Dendritic cell treated with granulocyte-macrophage colony-stimulating factor and Interleukin-4, amounts not matched to agents 40 ng/mL and 50 ng/mL, for 4 days (primary cell): ENCODE measurements at regions not wholly inside any gene's neighbourhood (a gene's known extent, or its start where the extent isn't known, plus 50 kb on each side); places are given as distances from the start of the nearest gene placed in this dataset.

Experiments used
- H3K27ac Mint-ChIP-seq: one replicate; pipeline ENCODE4 v1.8.0; 2022; ENCODE audit warnings: mild to moderate bottlenecking, mixed read lengths
- H3K27me3 Mint-ChIP-seq: one replicate; pipeline ENCODE4 v1.8.0; 2022; ENCODE audit warnings: mild to moderate bottlenecking, mixed read lengths
- H3K36me3 Mint-ChIP-seq: one replicate; pipeline ENCODE4 v1.8.0; 2022; ENCODE audit warnings: low read depth, mixed read lengths
- H3K4me1 Mint-ChIP-seq: one replicate; pipeline ENCODE4 v1.8.0; 2022; ENCODE audit warnings: low read depth, mixed read lengths
- H3K4me3 Mint-ChIP-seq: one replicate; pipeline ENCODE4 v1.8.0; 2022; ENCODE audit warnings: mild to moderate bottlenecking, moderate library complexity, mixed read lengths
- H3K9me3 Mint-ChIP-seq: one replicate; pipeline ENCODE4 v1.8.0; 2022; ENCODE audit warnings: mixed read lengths
- intact Hi-C: fragments of 100-400 bp; cut with micrococcal nuclease; formaldehyde crosslinking; loops from one replicate; pipeline ENCODE4 v1.15.0; 2022

GRCh38 chr14:71363946-71364925, 457.0 kb downstream of the PCNX1 start:
- Mint-ChIP-seq H3K4me1 (peaks cover 41% of the 10 kb centered on the region), H3K36me3 (peaks cover 16% of the 10 kb centered on the region), H3K9me3 (peaks cover 9% of the 10 kb centered on the region), H3K27me3 (no peaks in the 10 kb centered on the region), H3K4me3 (no peak overlapping the region), H3K27ac (peak overlapping the region; percentile 86)
- intact Hi-C loops: loop anchor here (1.0 to 2.0 kb wide), 2 partner anchors 35 to 41 kb away; no protein-coding TSS in a partner anchor

GRCh38 chr14:71365361-71365760, 458.1 kb downstream of the PCNX1 start:
- Mint-ChIP-seq H3K27me3 (no peaks in the 10 kb centered on the region), H3K36me3 (peaks cover 8% of the 10 kb centered on the region), H3K4me1 (peaks cover 34% of the 10 kb centered on the region), H3K27ac (peak overlapping the region; percentile 86), H3K9me3 (no peaks in the 10 kb centered on the region), H3K4me3 (no peak overlapping the region)
- intact Hi-C loops: no loop called here

GRCh38 chr14:71366861-71367260, 459.6 kb downstream of the PCNX1 start:
- Mint-ChIP-seq H3K4me3 (no peak overlapping the region), H3K4me1 (peaks cover 30% of the 10 kb centered on the region), H3K27ac (no peak overlapping the region), H3K9me3 (no peaks in the 10 kb centered on the region), H3K27me3 (no peaks in the 10 kb centered on the region), H3K36me3 (peaks cover 7% of the 10 kb centered on the region)
- intact Hi-C loops: no loop called here

GRCh38 chr14:71371711-71372396, 464.6 kb downstream of the PCNX1 start:
- intact Hi-C loops: no loop called here
- H3K27me3 Mint-ChIP-seq: no peaks in the 10 kb centered on the region
- peak overlapping the region; percentile 66 for H3K27ac Mint-ChIP-seq
- no peaks in the 10 kb centered on the region for H3K9me3 Mint-ChIP-seq
- H3K4me1 Mint-ChIP-seq: peaks cover 20% of the 10 kb centered on the region
- H3K4me3 Mint-ChIP-seq: no peak overlapping the region
- H3K36me3 Mint-ChIP-seq: peaks cover 4% of the 10 kb centered on the region

GRCh38 chr14:71372411-71372838, 465.2 kb downstream of the PCNX1 start:
- no peaks in the 10 kb centered on the region for H3K9me3 Mint-ChIP-seq
- no peak overlapping the region for H3K4me3 Mint-ChIP-seq
- peak overlapping the region; percentile 66 for H3K27ac Mint-ChIP-seq
- intact Hi-C loops: no loop called here
- H3K4me1 Mint-ChIP-seq: peaks cover 20% of the 10 kb centered on the region
- H3K27me3 Mint-ChIP-seq: no peaks in the 10 kb centered on the region
- H3K36me3 Mint-ChIP-seq: peaks cover 9% of the 10 kb centered on the region

- H3K4me3 Mint-ChIP-seq: no peak overlapping the region
- peak overlapping the region; percentile 66 for H3K27ac Mint-ChIP-seq
- H3K9me3 Mint-ChIP-seq: no peaks in the 10 kb centered on the region
- H3K27me3 Mint-ChIP-seq: no peaks in the 10 kb centered on the region
- peaks cover 17% of the 10 kb centered on the region for H3K36me3 Mint-ChIP-seq
- intact Hi-C loops: no loop called here
- H3K4me1 Mint-ChIP-seq: peaks cover 33% of the 10 kb centered on the region
Observed at GRCh38 chr14:71373773-71374172, 466.5 kb downstream of the PCNX1 start.

- H3K27me3 Mint-ChIP-seq: no peaks in the 10 kb centered on the region
- H3K9me3 Mint-ChIP-seq: no peaks in the 10 kb centered on the region
- intact Hi-C loops: no loop called here
- H3K27ac Mint-ChIP-seq: no peak overlapping the region
- H3K4me1 Mint-ChIP-seq: peaks cover 41% of the 10 kb centered on the region
- no peak overlapping the region for H3K4me3 Mint-ChIP-seq
- H3K36me3 Mint-ChIP-seq: peaks cover 17% of the 10 kb centered on the region
Observed at GRCh38 chr14:71374989-71375388, 467.7 kb downstream of the PCNX1 start.

- no peaks in the 10 kb centered on the region for H3K27me3 Mint-ChIP-seq
- H3K27ac Mint-ChIP-seq: no peak overlapping the region
- no peaks in the 10 kb centered on the region for H3K9me3 Mint-ChIP-seq
- peaks cover 34% of the 10 kb centered on the region for H3K4me1 Mint-ChIP-seq
- H3K4me3 Mint-ChIP-seq: no peak overlapping the region
- H3K36me3 Mint-ChIP-seq: peaks cover 17% of the 10 kb centered on the region
- intact Hi-C loops: no loop called here
Observed at GRCh38 chr14:71377099-71377498, 469.8 kb downstream of the PCNX1 start.

GRCh38 chr14:71380271-71380670, 473.0 kb downstream of the PCNX1 start:
- H3K9me3 Mint-ChIP-seq: no peaks in the 10 kb centered on the region
- H3K27ac Mint-ChIP-seq: no peak overlapping the region
- intact Hi-C loops: no loop called here
- peaks cover 30% of the 10 kb centered on the region for H3K4me1 Mint-ChIP-seq
- H3K36me3 Mint-ChIP-seq: peaks cover 32% of the 10 kb centered on the region
- no peak overlapping the region for H3K4me3 Mint-ChIP-seq
- H3K27me3 Mint-ChIP-seq: no peaks in the 10 kb centered on the region

- intact Hi-C loops: no loop called here
- no peaks in the 10 kb centered on the region for H3K9me3 Mint-ChIP-seq
- H3K27ac Mint-ChIP-seq: no peak overlapping the region
- H3K4me3 Mint-ChIP-seq: no peak overlapping the region
- H3K4me1 Mint-ChIP-seq: peaks cover 30% of the 10 kb centered on the region
- no peaks in the 10 kb centered on the region for H3K27me3 Mint-ChIP-seq
- H3K36me3 Mint-ChIP-seq: peaks cover 28% of the 10 kb centered on the region
Observed at GRCh38 chr14:71381814-71382213, 474.6 kb downstream of the PCNX1 start.

- no peaks in the 10 kb centered on the region for H3K27me3 Mint-ChIP-seq
- H3K9me3 Mint-ChIP-seq: no peaks in the 10 kb centered on the region
- H3K4me3 Mint-ChIP-seq: no peak overlapping the region
- intact Hi-C loops: no loop called here
- H3K36me3 Mint-ChIP-seq: peaks cover 23% of the 10 kb centered on the region
- peaks cover 30% of the 10 kb centered on the region for H3K4me1 Mint-ChIP-seq
- H3K27ac Mint-ChIP-seq: peak overlapping the region; percentile 1
Observed at GRCh38 chr14:71382315-71382714, 475.1 kb downstream of the PCNX1 start.

GRCh38 chr14:71383510-71383909, 476.3 kb downstream of the PCNX1 start:
- H3K4me3 Mint-ChIP-seq: no peak overlapping the region
- H3K27me3 Mint-ChIP-seq: no peaks in the 10 kb centered on the region
- H3K36me3 Mint-ChIP-seq: peaks cover 14% of the 10 kb centered on the region
- H3K27ac Mint-ChIP-seq: peak overlapping the region; percentile 42
- peaks cover 20% of the 10 kb centered on the region for H3K4me1 Mint-ChIP-seq
- H3K9me3 Mint-ChIP-seq: no peaks in the 10 kb centered on the region
- intact Hi-C loops: no loop called here

GRCh38 chr14:71384007-71384845, 477.0 kb downstream of the PCNX1 start:
- Mint-ChIP-seq H3K4me1 (peaks cover 18% of the 10 kb centered on the region), H3K27ac (peak overlapping the region; percentile 42), H3K27me3 (no peaks in the 10 kb centered on the region), H3K36me3 (peaks cover 14% of the 10 kb centered on the region), H3K4me3 (no peak overlapping the region), H3K9me3 (no peaks in the 10 kb centered on the region)
- intact Hi-C loops: no loop called here
